KBM-7 (cell line): ENCODE measurements at regions not wholly inside any gene's neighbourhood (a gene's known extent, or its start where the extent isn't known, plus 50 kb on each side); places are given as distances from the start of the nearest gene placed in this dataset.

Source experiments
- DNase-seq: peaks from one replicate; pipeline ENCODE4 v3.0.0-alpha.2; 2015
- in situ Hi-C: fragments of 300-500 bp; cut with MboI; formaldehyde crosslinking; loops from 2 replicates; pipeline ENCODE4 v1.14.3; 2020; ENCODE audit warnings: low sequenced_read_pairs, low pct_unique_long_range_greater_than_20kb, mixed read lengths

- in situ Hi-C loops, result no loop called here
- no peak for DNase-seq
Measured at GRCh38 chr12:97375310-97375709, 87.3 kb upstream of the RMST start.

DNA sequence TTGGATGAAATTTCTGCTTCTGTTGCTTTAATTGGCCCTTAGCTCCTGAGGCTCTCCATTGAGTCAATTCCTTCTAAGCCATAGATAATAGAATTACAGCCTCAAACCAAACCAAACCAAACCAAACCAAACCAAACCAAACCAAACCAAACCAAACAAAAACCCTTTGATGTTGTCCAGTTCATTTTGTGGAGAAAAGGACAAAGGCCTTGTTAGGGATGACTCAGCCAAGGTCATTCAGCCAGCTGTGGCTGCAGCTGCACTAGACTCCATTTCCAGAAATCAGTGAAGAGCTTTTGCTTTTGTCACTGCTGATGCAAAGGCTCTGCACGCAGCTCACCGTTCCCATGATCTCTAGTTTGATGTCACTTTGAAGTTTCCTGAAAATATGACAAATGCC, 82.2 kb upstream of the RMST start:
- no peak for DNase-seq
- in situ Hi-C loops, result no loop called here

GRCh38 chr12:97385121-97385520, 77.5 kb upstream of the RMST start:
- no peak for DNase-seq
- in situ Hi-C loops, result no loop called here

- in situ Hi-C loops, result no loop called here
- no peak for DNase-seq
Measured at GRCh38 chr12:97386133-97386581, 76.4 kb upstream of the RMST start.

- DNase-seq, result no peak
- in situ Hi-C loops, result no loop called here
Measured at GRCh38 chr12:97387844-97388243, 74.8 kb upstream of the RMST start.

- in situ Hi-C loops, result no loop called here
Measured at GRCh38 chr12:97394657-97395056, 67.9 kb upstream of the RMST start.

GRCh38 chr12:97397008-97397407, 65.6 kb upstream of the RMST start:
- no peak for DNase-seq
- in situ Hi-C loops, result no loop called here

More at GRCh38 chr12:97394657-97395056, 67.9 kb upstream of the RMST start:
- no peak for DNase-seq

DNA sequence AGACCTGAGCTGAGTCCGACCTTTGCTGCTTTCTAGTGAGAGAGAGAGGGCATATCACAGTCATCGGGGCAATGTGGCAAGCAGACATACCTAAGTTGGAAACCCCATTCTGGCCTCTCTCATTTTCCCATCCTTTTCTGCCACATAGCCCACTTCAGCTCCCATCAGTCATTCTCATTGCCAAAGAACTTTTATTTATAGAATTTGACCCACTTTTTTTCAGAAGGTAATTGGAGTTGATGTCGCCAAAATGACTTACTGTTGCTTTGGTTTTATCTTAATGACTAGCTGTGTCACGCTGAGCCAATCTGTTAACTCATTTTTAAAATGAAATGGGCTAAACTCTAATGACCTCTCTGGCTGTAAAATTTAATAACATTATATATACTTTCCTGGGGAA, 63.9 kb upstream of the RMST start:
- DNase-seq, result no peak
- in situ Hi-C loops, result no loop called here

GRCh38 chr12:97404093-97404492, 58.5 kb upstream of the RMST start:
- DNase-seq, result no peak
- in situ Hi-C loops, result no loop called here

GRCh38 chr12:97404543-97404942, 58.1 kb upstream of the RMST start:
- in situ Hi-C loops, result no loop called here
- DNase-seq, result peak; percentile 21

DNA sequence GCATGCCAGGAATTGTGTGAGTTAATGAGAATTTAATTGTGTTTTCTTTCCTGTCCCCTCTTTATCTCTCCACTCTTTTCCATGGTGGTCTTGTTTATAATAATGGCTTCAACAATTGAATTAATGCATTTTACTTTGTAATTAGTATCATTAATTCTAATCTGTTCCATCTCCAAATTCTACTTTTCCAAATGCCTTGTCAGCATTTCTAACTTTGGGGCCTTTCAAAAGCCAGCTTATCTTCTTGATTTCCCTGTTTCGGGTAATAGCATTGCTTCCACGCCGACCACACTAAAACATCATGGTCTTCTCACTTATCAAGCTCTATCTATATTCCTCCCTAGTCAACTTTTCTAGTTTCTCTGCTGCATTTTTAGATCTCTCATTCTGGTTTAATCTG, 54.2 kb upstream of the RMST start:
- no peak for DNase-seq
- in situ Hi-C loops, result no loop called here

DNA sequence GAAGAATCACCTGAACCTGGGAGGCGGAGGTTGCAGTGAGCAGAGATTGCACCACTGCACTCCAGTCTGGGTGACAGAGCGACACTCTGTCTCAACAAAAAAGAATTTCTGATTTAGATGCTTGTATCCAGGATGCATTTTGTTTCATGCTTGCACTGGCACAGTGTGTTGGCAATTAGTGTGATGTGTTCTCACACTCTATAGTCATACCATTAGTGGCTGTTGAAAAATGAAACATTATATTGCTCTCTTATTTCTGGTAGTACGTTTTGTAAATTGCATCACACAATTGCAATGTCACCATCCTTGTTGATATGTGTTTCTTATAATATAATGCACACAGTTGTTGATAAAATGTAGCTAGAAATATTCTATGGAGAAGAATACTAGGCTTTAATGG, 51.3 kb upstream of the RMST start:
- no peak for DNase-seq
- in situ Hi-C loops, result no loop called here
